Colonic mucosa (tissue), 4 donors: ENCODE measurements at regions not wholly inside any gene's neighbourhood (a gene's known extent, or its start where the extent isn't known, plus 50 kb on each side); places are given as distances from the start of the nearest gene placed in this dataset.

Experiments
- DNase-seq: peaks from one replicate; pipeline ENCODE4 v3.0.0-alpha.2; 2020
- H3K27ac ChIP-seq: fragments of 200-600 bp; one replicate; pipeline ENCODE4 v1.8.0; 2021
- H3K27me3 ChIP-seq: fragments of 200-600 bp; one replicate; pipeline ENCODE4 v1.8.0; 2021
- H3K36me3 ChIP-seq: fragments of 200-600 bp; one replicate; pipeline ENCODE4 v1.8.0; 2021
- H3K4me1 ChIP-seq: fragments of 200-600 bp; one replicate; pipeline ENCODE4 v1.8.0; 2021; ENCODE audit warnings: mild to moderate bottlenecking
- H3K4me3 ChIP-seq: fragments of 200-600 bp; one replicate; pipeline ENCODE4 v1.8.0; 2021
- H3K9ac ChIP-seq, 2 donors: one replicate each; pipeline ENCODE4 v1.7.0; 2013; ENCODE audit warnings: control low read depth in 2 of 2, low read depth in 2 of 2, low read length in 2 of 2
- H3K9me3 ChIP-seq: fragments of 200-600 bp; one replicate; pipeline ENCODE4 v1.8.0; 2021
- CTCF ChIP-seq: fragments of 200-600 bp; IDR thresholded peaks from one replicate; pipeline ENCODE4 v1.8.0; 2022; ENCODE audit warnings: antibody characterized with exemption, mild to moderate bottlenecking
- intact Hi-C: fragments of 100-400 bp; cut with DNase I; formaldehyde crosslinking; loops from one replicate; pipeline ENCODE4 v1.14.1; 2022
- donor health status: healthy.
- donor health status: DM: no; HTN: no; CAD: no.
- donor health status: DM: no; HTN: no; CAD: no.

GRCh38 chr11:70611821-70612220 is 213.5 kb downstream of the CTTN start:
- Histone ChIP-seq H3K27me3 (no peaks in the 10 kb centered on the region), H3K9me3 (no peaks in the 10 kb centered on the region), H3K9ac (no peak overlapping the region), H3K27ac (no peak overlapping the region), H3K36me3 (no peaks in the 10 kb centered on the region), H3K4me3 (no peak overlapping the region), H3K4me1 (no peaks in the 10 kb centered on the region)
- no peak for DNase-seq
- TF ChIP-seq CTCF: no peak
- intact Hi-C loops: no loop called here

GRCh38 chr11:70612459-70613141 is 214.3 kb downstream of the CTTN start:
- H3K4me3 ChIP-seq: no peak overlapping the region
- H3K9me3 ChIP-seq: no peaks in the 10 kb centered on the region
- H3K4me1 ChIP-seq: no peaks in the 10 kb centered on the region
- DNase-seq: no peak
- TF ChIP-seq CTCF: no peak
- H3K27me3 ChIP-seq: no peaks in the 10 kb centered on the region
- H3K27ac ChIP-seq: no peak overlapping the region
- H3K36me3 ChIP-seq: no peaks in the 10 kb centered on the region
- H3K9ac ChIP-seq: no peak overlapping the region
- intact Hi-C loops: no loop called here

GRCh38 chr11:70614034-70614681 is 215.8 kb downstream of the CTTN start:
- Histone ChIP-seq H3K9ac (no peak overlapping the region), H3K36me3 (no peaks in the 10 kb centered on the region), H3K4me1 (peaks cover 5% of the 10 kb centered on the region), H3K27ac (no peak overlapping the region), H3K27me3 (no peaks in the 10 kb centered on the region), H3K9me3 (no peaks in the 10 kb centered on the region), H3K4me3 (no peak overlapping the region)
- no peak for TF ChIP-seq CTCF
- DNase-seq: no peak
- intact Hi-C loops: no loop called here

GRCh38 chr11:70615036-70615875 is 216.9 kb downstream of the CTTN start:
- no peak for TF ChIP-seq CTCF
- no peak overlapping the region for H3K27ac ChIP-seq
- no peak overlapping the region for H3K4me3 ChIP-seq
- H3K36me3 ChIP-seq: no peaks in the 10 kb centered on the region
- no peaks in the 10 kb centered on the region for H3K9me3 ChIP-seq
- no peak overlapping the region for H3K9ac ChIP-seq
- H3K27me3 ChIP-seq: no peaks in the 10 kb centered on the region
- peaks cover 6% of the 10 kb centered on the region for H3K4me1 ChIP-seq
- no peak for DNase-seq
- intact Hi-C loops: no loop called here

- TF ChIP-seq CTCF: no peak
- H3K4me3 ChIP-seq: no peak overlapping the region
- H3K9ac ChIP-seq: no peak overlapping the region
- intact Hi-C loops: no loop called here
- H3K9me3 ChIP-seq: no peaks in the 10 kb centered on the region
- H3K27ac ChIP-seq: no peak overlapping the region
- DNase-seq: no peak
- H3K36me3 ChIP-seq: no peaks in the 10 kb centered on the region
- no peaks in the 10 kb centered on the region for H3K27me3 ChIP-seq
- H3K4me1 ChIP-seq: peaks cover 6% of the 10 kb centered on the region
Measured at GRCh38 chr11:70616317-70616716, 218.0 kb downstream of the CTTN start.
